WI38 (cell line): ENCODE measurements at regions not wholly inside any gene's neighbourhood (a gene's known extent, or its start where the extent isn't known, plus 50 kb on each side); places are given as distances from the start of the nearest gene placed in this dataset.

Source experiments
- H3K4me3 ChIP-seq: 2 replicates; pipeline ENCODE4 v1.5.1; 2011; ENCODE audit warnings: low read depth, mild to moderate bottlenecking, control low read depth, low read length
- TF ChIP-seq, protein P1 (sequence below): IDR thresholded peaks from 2 replicates; pipeline ENCODE4 v1.5.1; 2012; ENCODE audit warnings: low read depth, mild to moderate bottlenecking, control low read depth, low read length

DNA sequence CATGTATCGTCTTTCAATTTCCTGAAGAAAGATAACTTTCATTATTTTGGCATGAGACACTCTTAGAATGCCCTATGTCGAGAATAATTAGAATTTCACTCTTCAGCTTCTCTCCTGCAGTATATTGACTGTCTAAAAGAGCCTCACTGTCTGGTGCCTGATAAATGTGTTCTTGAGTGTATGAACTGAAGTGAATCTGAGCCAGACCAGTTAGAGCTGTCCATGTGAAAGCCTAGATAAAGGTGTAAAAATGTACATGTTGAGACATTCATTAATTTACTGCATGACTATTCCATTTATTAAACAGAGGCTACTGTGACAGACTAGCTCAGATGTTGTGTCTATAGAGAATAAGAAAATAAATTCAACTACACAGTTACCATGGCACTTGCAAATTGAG is 283.2 kb downstream of the PCDH18 start:
- no peak overlapping the region for H3K4me3 ChIP-seq
- TF ChIP-seq, protein P1, sequence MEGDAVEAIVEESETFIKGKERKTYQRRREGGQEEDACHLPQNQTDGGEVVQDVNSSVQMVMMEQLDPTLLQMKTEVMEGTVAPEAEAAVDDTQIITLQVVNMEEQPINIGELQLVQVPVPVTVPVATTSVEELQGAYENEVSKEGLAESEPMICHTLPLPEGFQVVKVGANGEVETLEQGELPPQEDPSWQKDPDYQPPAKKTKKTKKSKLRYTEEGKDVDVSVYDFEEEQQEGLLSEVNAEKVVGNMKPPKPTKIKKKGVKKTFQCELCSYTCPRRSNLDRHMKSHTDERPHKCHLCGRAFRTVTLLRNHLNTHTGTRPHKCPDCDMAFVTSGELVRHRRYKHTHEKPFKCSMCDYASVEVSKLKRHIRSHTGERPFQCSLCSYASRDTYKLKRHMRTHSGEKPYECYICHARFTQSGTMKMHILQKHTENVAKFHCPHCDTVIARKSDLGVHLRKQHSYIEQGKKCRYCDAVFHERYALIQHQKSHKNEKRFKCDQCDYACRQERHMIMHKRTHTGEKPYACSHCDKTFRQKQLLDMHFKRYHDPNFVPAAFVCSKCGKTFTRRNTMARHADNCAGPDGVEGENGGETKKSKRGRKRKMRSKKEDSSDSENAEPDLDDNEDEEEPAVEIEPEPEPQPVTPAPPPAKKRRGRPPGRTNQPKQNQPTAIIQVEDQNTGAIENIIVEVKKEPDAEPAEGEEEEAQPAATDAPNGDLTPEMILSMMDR = no peak

DNA sequence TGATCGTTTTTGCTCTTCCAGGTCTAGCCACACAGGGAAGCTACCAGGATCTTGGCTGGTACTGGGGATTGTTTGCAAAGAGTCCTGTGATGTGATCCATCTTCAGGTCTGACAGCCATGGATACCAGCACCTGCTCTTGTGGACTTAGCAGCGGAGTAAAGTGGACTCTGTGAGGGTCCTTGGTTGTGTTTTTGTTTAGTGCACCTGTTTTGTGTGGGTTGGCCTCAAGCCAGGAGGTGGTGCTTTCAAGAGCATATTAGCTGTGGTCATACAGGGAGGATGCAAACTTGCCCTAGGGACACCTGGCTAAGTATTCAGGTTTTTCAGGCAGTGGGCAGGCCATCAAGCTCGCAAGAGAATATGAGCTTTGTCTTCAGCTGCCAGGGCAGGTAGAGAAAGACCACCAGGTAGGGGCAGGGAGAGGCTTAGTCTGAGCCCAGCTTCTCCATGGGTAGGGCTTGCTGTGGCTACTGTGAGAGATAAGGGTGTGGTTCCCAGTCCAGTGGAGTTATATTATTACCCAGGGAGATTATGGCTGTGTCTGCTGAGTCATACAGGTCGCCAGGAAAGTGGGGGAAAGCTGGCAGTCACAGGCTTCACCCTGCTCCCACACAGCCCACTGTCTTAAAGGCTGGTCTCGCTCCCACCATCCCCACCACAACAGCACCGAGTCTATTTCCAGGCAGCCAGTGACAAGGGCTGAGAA is 293.7 kb downstream of the PCDH18 start:
- TF ChIP-seq, protein P1 = no peak
- H3K4me3 ChIP-seq = no peak overlapping the region

DNA sequence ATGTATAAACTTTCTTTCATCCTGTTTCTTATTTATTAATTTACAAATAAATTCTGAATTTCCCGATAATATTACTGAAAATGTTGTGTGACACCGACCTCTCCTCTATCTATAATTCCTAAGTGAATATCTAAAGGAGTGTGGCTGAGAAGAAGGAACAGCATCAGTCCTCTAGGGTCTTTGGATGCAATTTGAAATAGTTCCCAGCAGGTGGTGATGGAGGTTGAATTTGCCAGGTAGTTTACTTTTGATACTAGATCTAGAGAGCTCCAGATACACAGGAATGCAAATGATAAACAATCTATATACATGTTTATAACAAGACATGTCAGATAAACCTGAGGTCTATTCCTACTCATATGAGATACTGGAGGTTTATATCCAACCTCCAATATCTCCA is 305.4 kb downstream of the PCDH18 start:
- H3K4me3 ChIP-seq = no peak overlapping the region
- TF ChIP-seq, protein P1 = peak; percentile 15; the same call in 1 of the 2 replicates

DNA sequence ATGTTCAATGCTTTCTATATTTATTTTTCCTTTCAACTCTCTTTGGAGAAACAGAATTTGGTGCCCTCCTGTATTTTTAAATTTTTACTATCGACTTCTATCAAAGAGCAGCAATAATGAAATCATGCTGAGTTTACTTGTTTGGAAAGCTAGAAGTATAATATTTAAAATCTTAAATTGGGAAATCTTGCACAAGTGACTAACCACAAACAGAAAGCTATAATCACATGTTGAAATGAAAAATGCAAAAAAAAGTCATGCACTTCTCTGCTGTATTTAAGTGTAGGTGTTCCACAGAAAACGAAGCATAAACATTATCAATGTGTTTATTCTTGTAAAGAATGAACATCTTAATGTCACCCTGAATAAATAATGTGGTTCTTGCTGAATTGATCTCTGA is 306.1 kb downstream of the PCDH18 start:
- TF ChIP-seq, protein P1 = no peak
- no peak overlapping the region for H3K4me3 ChIP-seq

DNA sequence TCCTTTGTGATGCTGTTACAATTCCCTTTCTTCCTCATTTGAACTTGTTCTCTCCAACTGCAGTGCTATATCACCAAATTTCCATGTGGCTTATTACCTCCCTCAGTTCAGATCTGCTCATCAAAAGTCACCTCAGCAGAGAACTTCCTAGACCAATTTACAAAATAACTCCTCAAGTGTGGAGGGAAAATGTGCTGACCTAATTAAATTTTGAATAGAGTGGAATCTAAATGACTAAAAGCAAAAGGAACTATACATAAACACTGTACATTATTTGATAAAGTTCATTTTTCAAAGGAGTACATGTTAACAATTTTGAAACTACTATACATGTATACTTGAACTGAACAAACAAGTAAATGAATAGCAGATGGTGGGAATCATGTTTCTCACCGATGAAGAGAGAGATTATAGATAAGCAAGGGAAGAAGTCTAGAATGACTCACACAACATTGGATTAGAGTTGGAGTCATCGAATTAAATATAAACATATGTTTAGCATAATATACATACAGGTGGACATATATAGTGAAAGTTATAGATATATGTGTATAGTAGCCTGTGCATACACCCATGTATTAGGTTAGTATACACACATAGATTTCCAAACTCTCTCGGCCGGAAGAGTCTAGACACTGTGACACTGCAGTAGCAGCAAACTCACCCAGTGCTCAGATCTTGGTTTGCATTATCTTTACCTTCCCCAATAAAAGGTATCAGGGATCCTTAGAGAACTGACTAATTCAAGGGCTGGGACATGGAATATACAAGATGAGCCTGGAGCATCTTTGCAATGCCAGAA is 318.7 kb downstream of the PCDH18 start:
- TF ChIP-seq, protein P1 = no peak
- H3K4me3 ChIP-seq = no peak overlapping the region

DNA sequence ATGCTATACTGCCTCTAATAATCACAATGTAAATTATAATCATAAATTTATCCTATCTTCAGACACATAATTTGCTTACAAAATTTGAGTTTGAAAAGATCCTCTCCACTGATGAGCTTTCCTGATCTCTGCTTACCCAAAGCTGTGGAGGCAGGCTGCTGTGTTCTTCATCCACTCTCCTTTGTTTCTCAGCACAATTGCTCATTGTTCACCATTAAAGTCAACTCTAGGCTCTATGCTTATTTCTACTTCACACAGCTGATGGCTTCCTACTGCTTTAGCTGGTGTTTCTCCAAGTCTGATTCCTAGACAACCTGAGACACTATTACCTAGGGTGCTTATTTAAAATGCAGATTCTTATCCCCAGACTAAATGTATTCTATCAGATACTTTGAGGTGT is 319.7 kb downstream of the PCDH18 start:
- H3K4me3 ChIP-seq = no peak overlapping the region
- TF ChIP-seq, protein P1 = no peak

DNA sequence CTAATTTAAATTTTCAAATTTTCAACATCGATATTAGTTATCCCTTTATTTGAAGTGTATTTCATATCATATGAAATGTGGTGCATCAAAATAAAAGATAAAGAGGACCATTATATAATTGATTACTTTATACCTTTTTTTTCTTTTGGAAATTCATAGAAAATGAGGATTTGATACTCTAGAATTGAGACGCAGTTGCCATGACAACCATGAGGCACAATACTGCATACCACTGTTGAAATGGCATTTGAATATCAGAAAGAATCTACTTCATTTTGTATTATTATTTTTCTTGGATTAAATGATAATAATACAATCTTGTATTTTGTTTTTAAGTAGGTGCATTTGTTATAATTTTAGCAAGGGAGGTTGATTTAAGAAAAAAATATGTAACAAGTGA is 323.1 kb downstream of the PCDH18 start:
- H3K4me3 ChIP-seq = no peak overlapping the region
- TF ChIP-seq, protein P1 = no peak
